Dermis microvascular lymphatic vessel endothelial cell (primary cell): ENCODE measurements at regions not wholly inside any gene's neighbourhood (a gene's known extent, or its start where the extent isn't known, plus 50 kb on each side); places are given as distances from the start of the nearest gene placed in this dataset.
"Not testable (repeated sequence)": the region's sequence is repeated elsewhere in the genome, so short reads cannot be mapped to it uniquely, and the experiment has no call there.

Source experiments
- DNase-seq, 2 donors: peaks; one replicate each; pipeline versions ENCODE4 v3.0.0 to v3.0.0-alpha.2; 2010; ENCODE audit warnings: low read depth in 2 of 2

- DNase-seq, result peak in 1 of 2 donors; percentile 21
These were observed 883.4 kb downstream of the DIAPH3 start for GRCh38 chr13:59280297-59280696.

- no peak for DNase-seq
These were observed 882.3 kb downstream of the DIAPH3 start for GRCh38 chr13:59281453-59281852.

GRCh38 chr13:59292240-59292639, 871.5 kb downstream of the DIAPH3 start:
- DNase-seq, result not testable (repeated sequence)

GRCh38 chr13:59299584-59299983, 864.1 kb downstream of the DIAPH3 start:
- no peak for DNase-seq

GRCh38 chr13:59300355-59301173, 863.2 kb downstream of the DIAPH3 start:
- DNase-seq, result no peak

GRCh38 chr13:59301174-59301567, 862.6 kb downstream of the DIAPH3 start:
- DNase-seq, result no peak

- no peak for DNase-seq
These were observed 860.3 kb downstream of the DIAPH3 start for GRCh38 chr13:59303433-59303832.

GRCh38 chr13:59304596-59304995, 859.1 kb downstream of the DIAPH3 start:
- no peak for DNase-seq

- DNase-seq, result no peak
These were observed 857.8 kb downstream of the DIAPH3 start for GRCh38 chr13:59305896-59306295.

GRCh38 chr13:59312776-59313175, 851.0 kb downstream of the DIAPH3 start:
- DNase-seq, result no peak

GRCh38 chr13:59318320-59318930, 845.3 kb downstream of the DIAPH3 start:
- peak in 1 of 2 donors; percentile 73 for DNase-seq

- DNase-seq, result peak in 1 of 2 donors; percentile 64
These were observed 844.5 kb downstream of the DIAPH3 start for GRCh38 chr13:59319276-59319675.

- peak in 1 of 2 donors; percentile 38 for DNase-seq
These were observed 843.7 kb downstream of the DIAPH3 start for GRCh38 chr13:59320021-59320420.

GRCh38 chr13:59324401-59324800, 839.3 kb downstream of the DIAPH3 start:
- not testable (repeated sequence) for DNase-seq

GRCh38 chr13:59326717-59327116, 837.0 kb downstream of the DIAPH3 start:
- no peak for DNase-seq

- DNase-seq, result no peak
These were observed 833.0 kb downstream of the DIAPH3 start for GRCh38 chr13:59330764-59331163.

- peak; percentile 55 to 89 for DNase-seq
These were observed 830.8 kb downstream of the DIAPH3 start for GRCh38 chr13:59332966-59333365.

- DNase-seq, result peak in 1 of 2 donors; percentile 62
These were observed 826.7 kb downstream of the DIAPH3 start for GRCh38 chr13:59337070-59337469.

GRCh38 chr13:59340151-59340550, 823.6 kb downstream of the DIAPH3 start:
- DNase-seq, result no peak

- DNase-seq, result no peak
These were observed 823.1 kb downstream of the DIAPH3 start for GRCh38 chr13:59340581-59340980.

- DNase-seq, result peak in 1 of 2 donors; percentile 75
These were observed 821.3 kb downstream of the DIAPH3 start for GRCh38 chr13:59342400-59342799.

GRCh38 chr13:59343132-59343531, 820.6 kb downstream of the DIAPH3 start:
- DNase-seq, result no peak
